ENCODE measurements at regions not wholly inside any gene's neighbourhood (a gene's known extent, or its start where the extent isn't known, plus 50 kb on each side); places are given as distances from the start of the nearest gene placed in this dataset.

DNA sequence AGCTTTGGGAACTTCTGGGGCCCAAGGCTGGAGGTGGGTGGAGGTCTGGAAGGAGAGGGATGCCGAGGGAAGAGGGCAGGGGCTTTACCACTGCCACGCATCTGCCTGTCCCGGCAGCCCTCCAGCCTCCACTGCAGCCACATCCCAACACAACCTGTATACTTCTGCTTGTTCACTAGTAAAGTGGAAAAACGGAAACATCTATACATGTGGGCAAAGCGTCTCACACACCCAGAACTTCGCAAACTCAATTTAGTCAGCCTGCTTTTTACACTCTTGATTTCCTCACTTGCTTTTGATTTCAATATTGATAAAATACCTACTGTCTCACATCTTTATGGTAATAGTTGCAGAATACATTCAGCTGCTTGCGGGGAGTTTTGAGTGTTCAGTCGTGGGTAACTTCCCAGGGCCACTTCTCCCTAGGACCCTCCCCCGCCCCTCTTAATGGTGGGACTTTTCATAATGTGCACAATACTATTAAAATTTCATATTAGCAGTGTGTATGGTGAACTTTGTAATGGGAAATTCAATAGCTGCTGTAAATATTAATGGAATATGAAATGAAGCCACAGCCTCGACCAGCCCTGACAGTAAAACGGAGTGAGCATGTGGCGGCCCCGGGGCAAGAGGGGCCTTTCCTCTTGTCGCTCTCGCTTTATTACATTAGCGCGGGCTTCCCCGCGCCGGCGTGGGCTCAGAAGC, 85.2 kb downstream of the NR2F2 start:
- no peak for DNase-seq

- no peak for DNase-seq
Observed at GRCh38 chr15:96416218-96416933, 85.9 kb downstream of the NR2F2 start.

DNA sequence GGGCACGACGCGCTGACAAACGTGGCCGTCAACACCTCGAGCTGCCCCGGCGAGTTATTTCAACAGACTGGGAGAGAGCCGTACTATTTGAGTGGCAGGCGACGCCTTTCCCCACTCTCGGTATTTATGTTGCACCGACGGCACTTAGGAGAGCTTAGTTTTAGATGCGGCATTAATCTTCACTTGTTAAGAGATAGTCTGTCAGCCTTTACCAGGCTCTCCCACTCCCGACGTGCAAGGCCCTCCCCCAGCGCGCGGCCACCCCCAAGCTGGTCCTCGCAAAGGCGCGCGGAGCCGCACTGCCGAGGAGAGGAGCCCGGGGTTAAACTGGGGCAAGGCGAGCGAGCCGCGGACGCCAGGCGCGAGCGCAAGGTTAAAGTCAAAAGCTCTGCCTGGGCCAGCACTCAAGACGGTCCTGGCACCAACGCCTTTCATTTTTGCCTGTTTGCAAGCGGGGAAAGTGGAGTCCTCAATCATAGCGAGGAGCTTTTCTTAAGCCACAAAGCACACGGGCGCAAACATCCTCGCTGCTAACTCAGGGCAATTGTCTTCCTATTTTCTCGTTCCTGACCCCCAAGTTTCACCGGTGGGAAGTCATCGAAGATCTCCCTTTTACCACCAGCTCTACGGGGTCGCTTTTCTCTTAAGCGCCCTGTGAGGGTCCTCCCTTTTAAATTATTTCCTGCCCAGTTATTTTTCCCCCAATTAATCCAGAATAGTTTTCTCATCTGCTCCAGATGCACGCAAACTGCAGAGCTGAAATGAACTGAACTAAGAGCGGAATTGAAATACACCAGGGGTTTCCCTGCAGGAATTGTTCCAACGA, 86.6 kb downstream of the NR2F2 start:
- no peak for DNase-seq

DNA sequence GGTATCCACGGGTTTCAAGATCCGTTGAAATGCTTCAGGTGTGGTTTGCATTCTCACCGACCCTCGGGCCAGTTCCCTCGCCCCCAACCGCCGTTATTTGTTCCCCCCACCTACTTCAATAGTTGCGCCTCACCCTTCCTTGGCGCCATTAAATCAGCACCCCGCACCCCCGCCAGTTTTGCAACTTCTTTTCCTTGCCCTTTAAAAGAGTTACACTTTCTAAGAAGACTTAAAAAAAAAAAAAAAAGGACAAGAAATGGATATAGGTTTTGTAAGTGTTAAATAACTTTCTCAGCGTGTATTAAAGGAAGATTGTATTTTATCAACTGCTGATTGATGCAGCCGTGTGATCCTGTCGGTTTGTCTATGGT, 87.2 kb downstream of the NR2F2 start:
- DNase-seq: no peak

DNA sequence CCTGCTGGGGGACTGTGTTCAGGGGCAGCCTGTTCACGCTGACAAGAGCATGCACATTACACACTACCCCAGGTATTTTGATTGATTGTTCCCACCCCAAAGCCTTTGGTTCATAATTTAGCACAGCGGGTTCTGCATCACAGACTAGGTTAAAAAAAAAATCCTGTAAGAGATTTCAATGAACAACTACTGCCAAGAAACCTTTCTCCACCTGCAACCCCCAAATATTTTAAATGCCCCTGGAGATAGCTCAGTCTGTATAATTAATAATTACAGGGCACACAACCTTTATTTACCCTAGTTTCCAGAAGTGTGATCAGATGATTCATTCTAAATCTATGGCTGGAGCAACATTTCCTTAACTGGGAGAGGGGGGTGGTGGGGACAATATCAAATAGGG, 87.6 kb downstream of the NR2F2 start:
- DNase-seq: no peak

DNA sequence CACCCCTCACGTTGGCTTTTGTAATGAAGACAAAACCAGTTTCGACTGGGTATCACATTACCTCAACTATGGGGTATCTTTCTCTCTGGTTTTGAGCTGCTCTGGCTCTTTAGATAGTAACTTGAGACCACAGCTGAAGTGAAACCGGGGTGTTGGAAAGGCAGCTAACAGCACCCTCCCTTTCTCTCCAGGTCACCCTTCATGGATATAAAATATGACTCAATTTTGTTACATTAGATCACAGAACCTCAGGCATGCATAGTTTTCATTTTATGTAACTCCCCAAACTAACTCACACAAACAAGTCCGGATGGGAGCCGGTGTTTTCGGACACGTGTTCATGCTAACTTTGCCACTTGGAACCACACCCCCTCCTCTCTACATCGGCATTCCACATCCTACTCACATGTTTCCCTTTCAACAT, 90.7 kb downstream of the NR2F2 start:
- no peak for DNase-seq

- no peak for DNase-seq
Observed at GRCh38 chr15:96422125-96422524, 91.6 kb downstream of the NR2F2 start.

DNA sequence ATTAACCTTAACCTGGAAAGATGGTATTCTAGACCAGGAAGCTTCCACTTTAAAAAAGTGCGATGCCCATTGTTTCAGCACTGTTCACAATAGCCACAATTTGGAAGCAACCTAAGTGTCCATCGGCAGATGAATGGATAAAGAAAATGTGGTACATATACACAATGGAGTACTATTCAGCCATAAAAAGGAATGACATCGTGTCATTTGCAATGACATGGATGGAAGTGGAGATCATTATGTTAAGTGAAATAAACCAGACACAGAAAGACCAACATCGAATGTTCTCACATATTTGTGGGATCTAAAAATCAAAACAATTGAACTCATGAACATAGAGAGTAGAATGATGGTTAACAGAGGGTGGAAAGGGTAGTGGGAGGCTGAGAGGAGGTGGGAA, 94.2 kb downstream of the NR2F2 start:
- no peak for DNase-seq

- DNase-seq: no peak
Observed at GRCh38 chr15:96428742-96429141, 98.2 kb downstream of the NR2F2 start.

GRCh38 chr15:96431786-96432185, 101.3 kb downstream of the NR2F2 start:
- DNase-seq: no peak

- DNase-seq: no peak
Observed at GRCh38 chr15:96435022-96435421, 104.5 kb downstream of the NR2F2 start.

- DNase-seq: no peak
Observed at GRCh38 chr15:96435841-96436240, 105.3 kb downstream of the NR2F2 start.

GRCh38 chr15:96440978-96441377, 110.5 kb downstream of the NR2F2 start:
- DNase-seq: no peak

DNA sequence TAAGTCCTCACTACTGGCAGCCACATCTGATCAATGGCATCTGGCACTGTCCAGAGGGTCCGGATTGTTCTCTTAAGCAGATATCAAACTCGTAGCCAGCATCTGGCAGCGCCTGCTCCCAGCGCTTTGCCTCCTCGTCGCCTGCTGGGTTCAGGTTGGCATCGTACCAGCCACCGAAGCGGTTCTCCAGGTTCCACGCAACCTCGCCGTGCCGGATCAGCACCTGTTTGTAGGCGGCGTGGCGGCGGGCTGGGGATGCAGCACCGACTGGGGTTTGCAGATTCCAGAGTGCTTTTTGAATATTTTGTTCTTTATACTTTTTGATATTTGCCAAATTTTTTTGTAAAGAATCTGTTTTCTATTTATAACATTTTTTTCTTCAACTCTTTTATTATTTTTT, 111.6 kb downstream of the NR2F2 start:
- no peak for DNase-seq

- no peak for DNase-seq
Observed at GRCh38 chr15:96444865-96445264, 114.4 kb downstream of the NR2F2 start.

DNA sequence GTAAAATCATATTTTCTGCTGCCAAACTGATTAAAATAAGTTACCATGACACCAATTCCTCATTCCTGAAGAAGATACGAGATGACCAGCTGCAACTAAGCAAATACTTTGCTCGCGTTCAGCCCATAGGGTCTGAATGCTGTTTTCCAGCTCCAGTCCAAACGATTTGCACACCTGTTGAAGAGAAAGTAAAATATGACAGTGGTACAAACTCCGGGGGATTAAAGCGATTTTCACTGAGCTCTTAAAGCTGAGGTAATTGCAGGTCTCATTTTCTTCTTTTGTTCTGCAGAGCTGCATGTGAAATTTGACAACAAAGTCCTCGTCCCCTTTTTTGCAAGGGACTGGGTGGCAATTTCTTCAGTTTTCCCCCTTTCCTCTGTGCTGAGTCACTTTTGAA, 118.4 kb downstream of the NR2F2 start:
- DNase-seq: no peak

- no peak for DNase-seq
Observed at GRCh38 chr15:96457841-96458240, 127.3 kb downstream of the NR2F2 start.

DNA sequence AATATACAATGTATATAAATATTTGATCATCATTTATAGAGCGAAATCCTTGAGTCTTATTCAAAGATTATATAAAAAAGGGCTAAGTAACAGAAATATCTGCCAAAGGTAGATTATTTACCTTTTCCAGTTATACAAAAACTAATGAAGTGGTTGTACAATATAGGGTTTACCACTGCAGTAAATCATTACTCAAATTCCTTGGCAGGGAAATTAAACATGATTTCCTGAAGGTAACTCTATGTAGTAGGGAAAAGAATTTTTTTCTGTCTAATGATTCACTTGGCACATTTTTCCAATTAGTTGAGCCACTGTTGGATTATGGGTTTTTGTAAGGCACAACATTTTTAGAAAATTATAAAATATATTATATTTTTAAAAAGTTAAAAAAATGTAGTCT, 129.6 kb downstream of the NR2F2 start:
- DNase-seq: no peak

DNA sequence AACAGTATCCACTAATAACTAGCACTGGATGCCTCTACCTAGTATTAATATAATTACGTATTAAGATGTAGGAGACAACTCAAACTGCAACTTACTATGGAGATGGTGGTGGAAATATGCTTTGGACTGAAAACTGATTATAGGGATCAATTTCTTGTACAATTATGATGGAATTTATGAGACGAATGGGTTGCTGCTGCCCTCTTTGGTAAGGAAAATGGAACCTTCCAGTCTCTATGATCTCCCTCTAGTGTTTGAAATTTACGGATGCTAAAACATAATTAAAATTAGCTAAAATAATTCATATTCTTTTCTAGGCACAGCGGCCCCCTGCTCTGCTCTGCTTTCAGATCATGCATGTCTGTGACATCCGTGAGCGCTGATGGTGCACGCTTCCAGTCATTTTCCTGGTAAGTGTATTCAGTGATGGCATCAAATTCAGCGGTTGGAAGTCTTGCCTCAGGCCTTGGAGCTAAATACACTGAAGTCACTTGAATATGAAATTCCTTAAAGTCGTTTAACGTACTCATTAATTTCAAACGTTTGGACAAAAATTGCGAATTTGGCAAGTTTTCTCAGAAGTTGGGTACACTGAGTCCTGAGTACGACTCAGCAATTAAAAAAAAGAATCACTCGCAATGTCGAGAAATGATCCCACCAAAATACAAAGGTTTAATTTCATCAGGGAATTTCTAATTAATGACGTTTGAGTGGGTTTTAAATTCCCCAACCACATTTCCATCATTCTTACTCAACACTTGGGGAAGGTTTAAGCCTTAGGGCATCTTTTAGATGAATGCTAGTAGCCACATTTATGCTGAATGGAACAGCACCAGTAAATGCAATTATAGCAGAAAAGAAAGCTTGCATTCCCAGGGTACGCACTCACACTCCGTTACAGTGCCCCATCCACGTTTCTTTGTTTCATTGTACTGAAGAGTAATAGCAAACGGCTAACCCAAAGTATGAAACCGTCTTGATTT, 132.6 kb downstream of the NR2F2 start:
- DNase-seq: no peak

DNA sequence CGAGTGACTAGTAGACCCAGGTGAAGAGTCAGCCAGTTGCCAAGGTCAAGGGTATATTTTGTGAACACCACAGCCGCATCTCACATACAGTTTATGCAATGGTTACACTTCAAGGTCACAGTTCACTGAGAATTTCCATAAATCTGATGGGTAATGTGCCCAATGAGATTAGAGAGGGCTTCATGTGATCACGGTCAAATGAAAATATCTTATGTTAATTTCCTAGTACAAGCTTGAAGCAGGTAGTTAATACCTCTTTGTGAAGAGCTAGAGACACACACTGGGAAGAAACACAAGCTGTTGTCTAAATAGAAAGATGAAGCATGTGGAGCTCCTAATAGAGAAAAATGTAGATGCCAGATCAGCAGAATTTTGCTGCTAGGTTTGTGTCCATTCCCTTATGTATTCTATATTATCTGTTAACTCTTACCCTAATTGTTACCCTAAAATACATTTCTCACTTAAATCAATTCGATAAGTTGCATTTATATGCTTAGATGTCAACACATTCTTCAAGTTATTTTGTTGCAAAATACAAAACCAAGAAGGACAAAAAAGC, 136.0 kb downstream of the NR2F2 start:
- no peak for DNase-seq

DNA sequence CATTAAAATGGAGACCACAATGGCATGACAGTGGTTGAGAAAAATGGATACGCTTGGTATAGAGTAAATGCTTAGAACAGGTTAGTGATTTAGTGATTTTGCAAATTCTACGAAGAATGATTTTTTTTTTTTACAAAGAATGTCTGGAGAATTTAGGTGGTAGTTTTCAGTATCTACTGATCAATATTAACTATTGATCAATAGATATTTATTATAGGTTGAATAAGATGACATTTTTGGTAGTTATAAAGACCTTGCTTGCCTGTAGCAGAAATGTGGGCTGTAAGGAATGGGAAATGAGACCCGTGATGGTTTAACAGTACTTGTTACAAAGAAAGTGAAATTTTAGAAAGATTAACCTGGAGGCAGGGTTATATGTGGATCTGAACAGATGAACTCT, 137.5 kb downstream of the NR2F2 start:
- DNase-seq: no peak
